ENCODE measurements at regions not wholly inside any gene's neighbourhood (a gene's known extent, or its start where the extent isn't known, plus 50 kb on each side); places are given as distances from the start of the nearest gene placed in this dataset.

- Histone ChIP-seq H3K9me2 (ENCODE audit: insufficient read depth, low read length) (no peaks in the 10 kb centered on the region), H4K20me1 (ENCODE audit: insufficient read depth, low read length) (no peaks in the 10 kb centered on the region), H3K27ac (ENCODE audit: low read depth, low read length, poor library complexity, severe bottlenecking) (no peak overlapping the region), H3K4me1 (ENCODE audit: insufficient read depth, low read length, poor library complexity, severe bottlenecking) (no peaks in the 10 kb centered on the region), H3K9me3 (ENCODE audit: low read length) (no peaks in the 10 kb centered on the region), H3K79me2 (ENCODE audit: insufficient read depth, low read depth, low read length) (no peaks in the 10 kb centered on the region), H3K36me3 (ENCODE audit: insufficient read depth, low read length) (no peaks in the 10 kb centered on the region), H3K4me2 (ENCODE audit: low read length) (no peak overlapping the region), H3K4me3 (ENCODE audit: low read depth, low read length, poor library complexity, severe bottlenecking) (no peak overlapping the region), H2AFZ (ENCODE audit: low read length) (no peak overlapping the region)
- no peak for TF ChIP-seq CTCF (conservative IDR thresholded peaks at IDR 0.05; ENCODE audit: low read length)
- TF ChIP-seq EZH2phosphoT487 (IDR thresholded peaks at IDR 0.05; ENCODE audit: borderline replicate concordance, low read depth, low read length), result no peak
- ChIA-PET POLR2A (no interaction called here), CTCF (ENCODE audit: unreplicated experiment) (interaction anchor here (1.1 kb wide), 1 partner anchor 31 kb away, joined by 3 read pairs; no protein-coding TSS in a partner anchor)
- BruUV-seq (replicated peaks), result no TSS peak
- intact Hi-C loops (cut with micrococcal nuclease; ENCODE audit: unreplicated experiment), result no loop called here
- DNase-seq (ENCODE audit: low spot score), result no peak
Observed at GRCh38 chr14:81936348-81936747, 402.7 kb upstream of the SEL1L start.

- Histone ChIP-seq H3K9me2 (ENCODE audit: insufficient read depth, low read length) (no peaks in the 10 kb centered on the region), H3K9me3 (ENCODE audit: low read length) (no peaks in the 10 kb centered on the region), H2AFZ (ENCODE audit: low read length) (no peak overlapping the region), H3K27ac (ENCODE audit: low read depth, low read length, poor library complexity, severe bottlenecking) (no peak overlapping the region), H3K4me3 (ENCODE audit: low read depth, low read length, poor library complexity, severe bottlenecking) (no peak overlapping the region), H4K20me1 (ENCODE audit: insufficient read depth, low read length) (no peaks in the 10 kb centered on the region), H3K79me2 (ENCODE audit: insufficient read depth, low read depth, low read length) (no peaks in the 10 kb centered on the region), H3K36me3 (ENCODE audit: insufficient read depth, low read length) (no peaks in the 10 kb centered on the region), H3K4me2 (ENCODE audit: low read length) (no peak overlapping the region), H3K4me1 (ENCODE audit: insufficient read depth, low read length, poor library complexity, severe bottlenecking) (no peaks in the 10 kb centered on the region)
- ChIA-PET POLR2A (interaction anchor here (1.2 kb wide), 1 partner anchor 18 kb away, joined by 3 read pairs; no protein-coding TSS in a partner anchor), CTCF (ENCODE audit: unreplicated experiment) (interaction anchor here (1.1 kb wide), 1 partner anchor 32 kb away, joined by 3 read pairs; no protein-coding TSS in a partner anchor)
- BruUV-seq (replicated peaks), result no TSS peak
- no peak for DNase-seq (ENCODE audit: low spot score)
- intact Hi-C loops (cut with micrococcal nuclease; ENCODE audit: unreplicated experiment), result no loop called here
- TF ChIP-seq CTCF (conservative IDR thresholded peaks at IDR 0.05; ENCODE audit: low read length) (no peak), EZH2phosphoT487 (IDR thresholded peaks at IDR 0.05; ENCODE audit: borderline replicate concordance, low read depth, low read length) (no peak)
Observed at GRCh38 chr14:81936902-81937301, 403.2 kb upstream of the SEL1L start.

GRCh38 chr14:81938341-81938740 lies 404.7 kb upstream of the SEL1L start:
- ChIA-PET CTCF (ENCODE audit: unreplicated experiment) (no interaction called here), POLR2A (interaction anchor here (0.5 to 0.6 kb wide), 2 partner anchors 15 to 244 kb away, joined by 4 read pairs; no protein-coding TSS in a partner anchor)
- H3K27ac ChIP-seq (ENCODE audit: low read depth, low read length, poor library complexity, severe bottlenecking), result no peak overlapping the region

More at GRCh38 chr14:81938341-81938740, 404.7 kb upstream of the SEL1L start:
- TF ChIP-seq CTCF (conservative IDR thresholded peaks at IDR 0.05; ENCODE audit: low read length) (no peak), EZH2phosphoT487 (IDR thresholded peaks at IDR 0.05; ENCODE audit: borderline replicate concordance, low read depth, low read length) (no peak)
- no peaks in the 10 kb centered on the region for H3K9me3 ChIP-seq (ENCODE audit: low read length)
- DNase-seq (ENCODE audit: low spot score), result no peak
- no peak overlapping the region for H2AFZ ChIP-seq (ENCODE audit: low read length)
- H3K4me1 ChIP-seq (ENCODE audit: insufficient read depth, low read length, poor library complexity, severe bottlenecking), result no peaks in the 10 kb centered on the region
- H3K4me3 ChIP-seq (ENCODE audit: low read depth, low read length, poor library complexity, severe bottlenecking), result no peak overlapping the region
- H4K20me1 ChIP-seq (ENCODE audit: insufficient read depth, low read length), result no peaks in the 10 kb centered on the region
- no peaks in the 10 kb centered on the region for H3K36me3 ChIP-seq (ENCODE audit: insufficient read depth, low read length)
- intact Hi-C loops (cut with micrococcal nuclease; ENCODE audit: unreplicated experiment), result no loop called here
- BruUV-seq (replicated peaks), result no TSS peak
- H3K79me2 ChIP-seq (ENCODE audit: insufficient read depth, low read depth, low read length), result no peaks in the 10 kb centered on the region
- no peaks in the 10 kb centered on the region for H3K9me2 ChIP-seq (ENCODE audit: insufficient read depth, low read length)
- no peak overlapping the region for H3K4me2 ChIP-seq (ENCODE audit: low read length)

All from OCI-LY7 (cell line).